ENCODE measurements at regions not wholly inside any gene's neighbourhood (a gene's known extent, or its start where the extent isn't known, plus 50 kb on each side); places are given as distances from the start of the nearest gene placed in this dataset.
A peak's percentile ranks its signal among the peaks of the same experiment; 100 is the strongest.

DNA sequence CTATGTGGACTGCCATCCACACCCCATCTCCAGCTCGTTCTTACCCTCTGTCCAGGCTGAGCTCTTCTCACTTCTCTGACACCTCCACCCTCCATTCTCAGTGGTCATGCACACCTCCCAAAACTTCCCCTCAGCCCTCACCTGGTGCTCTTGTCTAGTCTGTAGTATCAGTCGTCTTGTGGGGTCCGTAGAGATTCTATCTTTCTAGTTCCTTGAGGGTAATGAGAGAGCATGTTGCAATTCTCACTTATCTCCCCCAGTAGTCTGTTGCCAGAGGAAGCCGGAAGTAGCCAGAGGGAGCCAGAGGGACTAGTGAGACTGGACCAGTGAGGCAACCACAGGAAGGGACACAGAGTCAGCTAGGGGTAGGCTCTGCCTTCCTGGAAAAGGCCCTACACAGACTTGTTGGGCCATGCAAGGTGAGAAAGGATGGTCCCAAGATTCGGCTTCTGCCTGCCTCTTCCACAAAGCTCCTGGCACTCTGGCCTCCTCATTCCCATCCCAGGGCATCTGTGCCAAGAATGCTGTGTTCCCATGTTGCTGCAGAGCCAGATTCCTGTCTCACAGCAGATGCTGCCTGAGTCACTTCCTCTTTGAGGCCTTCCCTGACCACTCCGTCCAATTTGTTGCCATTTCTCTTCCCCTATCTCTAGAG lies 50.6 kb upstream of the DUSP5 start:
- Histone ChIP-seq H3K4me1 (ENCODE audit: control insufficient read depth, insufficient read depth, low read length) (peaks cover 6% of the 10 kb centered on the region), H3K9me3 (replicated peaks; ENCODE audit: control insufficient read depth, insufficient read depth, low read length) (no peaks in the 10 kb centered on the region; the same call in 2 of the 3 replicates), H3K27ac (ENCODE audit: control insufficient read depth, insufficient read depth) (no peak overlapping the region), H3K9ac (ENCODE audit: control insufficient read depth, insufficient read depth, low read length) (no peak overlapping the region), H3K79me2 (ENCODE audit: control insufficient read depth, insufficient read depth, low read length) (no peaks in the 10 kb centered on the region), H2AFZ (ENCODE audit: control insufficient read depth, low read depth, low read length) (no peak overlapping the region), H3K4me3 (no peak overlapping the region), H3K36me3 (ENCODE audit: control insufficient read depth in 2 of 2, insufficient read depth in 2 of 2, low read length in 1 of 2) (no peaks in the 10 kb centered on the region), H3K4me2 (ENCODE audit: control insufficient read depth, insufficient read depth) (no peak overlapping the region), H3K27me3 (replicated peaks in 1 of 2; ENCODE audit: control insufficient read depth in 2 of 2, insufficient read depth in 2 of 2, low read length in 1 of 2) (no peaks in the 10 kb centered on the region; a peak in 1 of 4 replicates), H4K20me1 (ENCODE audit: control insufficient read depth, insufficient read depth) (no peaks in the 10 kb centered on the region)
- FAIRE-seq (no peak), DNase-seq (ENCODE audit: low read depth, low spot score) (no peak), ATAC-seq (no peak; the same call in 2 of the 3 replicates)
- no peak for TF ChIP-seq ESRRA (IDR thresholded peaks at IDR 0.05; ENCODE audit: low read length)
- TF ChIP-seq POLR2AphosphoS5 (IDR thresholded peaks at IDR 0.05; ENCODE audit: low read length), result no peak
- TF ChIP-seq POLR2A (IDR thresholded peaks at IDR 0.05; ENCODE audit: low read depth, low read length), result no peak
- 0 out of 2 replicates have a peak, but pooled peaks have one; percentile 25 for TF ChIP-seq IKZF1 (conservative IDR thresholded peaks at IDR 0.05)
- TF ChIP-seq SPI1 (IDR thresholded peaks at IDR 0.05; ENCODE audit: borderline replicate concordance, insufficient read depth, low read depth, low read length), result peak; percentile 66; the same call in 1 of the 2 replicates
- no peak for TF ChIP-seq YBX1 (IDR thresholded peaks at IDR 0.05)
- TF ChIP-seq EP300 (IDR thresholded peaks at IDR 0.05; ENCODE audit: borderline replicate concordance in 1 of 2, control insufficient read depth in 1 of 2, low read depth in 2 of 2, low read length in 2 of 2), result no peak
- TF ChIP-seq BCL11A (IDR thresholded peaks at IDR 0.05; ENCODE audit: low read depth, low read length), result no peak
- in situ Hi-C loops (cut with MboI), result no loop called here
- ChIA-PET SMC1A (ENCODE audit: uncharacterized antibody, unreplicated experiment) (interaction anchor here (1.3 to 3.3 kb wide), 4 partner anchors 15 to 31 kb away, joined by 3 to 14 read pairs (median 5); no protein-coding TSS in a partner anchor), CTCF (interaction anchor here (1.8 kb wide), 1 partner anchor 49 kb away, joined by 3 read pairs; no protein-coding TSS in a partner anchor), POLR2A (interaction anchor here (1.3 kb wide), 1 partner anchor 31 kb away, joined by 3 read pairs; no protein-coding TSS in a partner anchor), RAD21 (ENCODE audit: unreplicated experiment) (interaction anchor here (1.4 kb wide), 1 partner anchor 140 kb away, joined by 3 read pairs; no protein-coding TSS in a partner anchor)
- no TSS peak for BruUV-seq (replicated peaks)
- 80% methylated on average over 6 of the region's 6 CpGs for WGBS (ENCODE audit: insufficient coverage, insufficient replicate concordance, low lambda C conversion rate, missing lambda C conversion rate)
- intact Hi-C loops (cut with micrococcal nuclease; ENCODE audit: unreplicated experiment), result no loop called here
